Hindlimb muscle (tissue), 1 donor: ENCODE measurements at regions not wholly inside any gene's neighbourhood (a gene's known extent, or its start where the extent isn't known, plus 50 kb on each side); places are given as distances from the start of the nearest gene placed in this dataset.

ENCODE experiments used
- DNase-seq: peaks from one replicate; pipeline ENCODE4 v3.0.0-alpha.2; 2013

DNA sequence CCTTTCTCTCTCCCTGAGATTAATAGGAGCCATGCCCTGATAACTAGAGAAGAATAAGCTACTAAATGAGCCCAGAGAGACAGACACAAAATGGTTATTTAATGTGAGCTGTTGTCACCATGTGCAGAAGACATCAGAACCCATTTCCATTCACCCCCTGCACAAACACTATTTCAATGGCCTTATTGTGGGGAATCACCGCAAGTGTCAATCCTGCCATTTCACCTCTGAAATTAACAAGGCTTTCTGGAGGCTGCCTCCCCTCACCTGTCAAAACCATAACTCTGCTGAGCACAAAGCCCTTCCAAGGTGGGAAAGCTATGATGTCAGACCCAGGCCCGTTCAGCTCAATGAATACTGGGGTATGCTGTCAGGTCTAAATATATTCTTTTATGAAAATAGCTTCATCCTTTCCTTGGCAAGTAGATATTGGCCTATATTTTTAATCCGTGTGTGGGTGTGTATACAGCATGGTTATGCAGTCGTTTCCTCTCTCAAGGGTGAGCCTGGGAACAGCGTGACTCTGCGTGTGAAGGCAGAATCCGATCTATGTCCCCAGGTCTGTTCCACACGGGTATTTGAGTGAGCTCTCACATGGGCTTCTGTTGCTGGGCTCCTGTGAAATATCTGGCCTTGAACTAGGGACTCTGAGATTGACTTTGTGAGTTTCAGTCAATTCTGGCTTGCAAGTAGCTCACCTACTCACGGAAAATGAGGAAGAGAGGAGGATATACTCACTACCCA is 266.3 kb downstream of the FBXW7 start:
- DNase-seq, result no peak

- no peak for DNase-seq
Measured at GRCh38 chr4:152267811-152268210, 268.1 kb downstream of the FBXW7 start.

- no peak for DNase-seq
Measured at GRCh38 chr4:152266831-152267480, 268.9 kb downstream of the FBXW7 start.

GRCh38 chr4:152265149-152265621 is 270.7 kb downstream of the FBXW7 start:
- DNase-seq, result no peak

GRCh38 chr4:152264106-152264505 is 271.8 kb downstream of the FBXW7 start:
- DNase-seq, result no peak

DNA sequence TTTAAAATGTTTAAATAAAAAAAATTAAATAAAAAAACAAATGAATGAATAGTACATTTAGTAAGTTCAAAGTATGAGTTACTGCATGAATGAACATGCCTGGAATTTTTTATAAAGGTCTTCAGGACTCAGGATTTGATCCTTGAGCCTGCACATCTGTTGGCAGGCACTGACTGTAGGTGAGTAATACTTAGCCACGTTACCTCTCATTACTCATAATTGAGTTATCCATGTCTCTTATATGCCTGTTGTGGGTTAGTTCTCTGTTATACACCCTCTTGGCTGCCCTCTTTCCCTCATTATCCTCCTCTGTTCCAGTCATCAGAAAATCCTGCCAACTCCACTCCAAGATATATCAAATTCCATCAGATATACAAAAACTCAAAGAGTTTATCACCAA is 276.0 kb downstream of the FBXW7 start:
- DNase-seq, result no peak

- no peak for DNase-seq
Measured at GRCh38 chr4:152258804-152259708, 276.8 kb downstream of the FBXW7 start.

DNA sequence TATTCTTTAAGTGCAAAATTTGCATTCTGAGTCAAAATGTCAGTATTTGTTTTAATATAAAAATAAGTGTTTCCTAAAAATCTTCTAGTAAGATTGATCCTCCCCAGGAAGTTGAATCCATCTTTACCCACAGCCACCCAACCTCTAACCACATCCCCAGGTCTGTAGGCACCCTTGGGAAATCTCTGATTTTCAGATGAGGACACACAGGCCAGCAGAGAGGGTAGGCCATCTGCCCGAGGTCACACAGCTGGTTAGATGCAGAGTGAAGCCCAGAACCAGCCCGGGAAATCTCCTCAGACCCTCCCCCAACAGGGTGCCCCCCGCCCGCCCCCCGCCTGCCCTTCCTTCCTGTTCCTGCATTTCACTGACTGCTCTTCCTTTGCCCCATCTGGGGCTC is 277.5 kb downstream of the FBXW7 start:
- no peak for DNase-seq

DNA sequence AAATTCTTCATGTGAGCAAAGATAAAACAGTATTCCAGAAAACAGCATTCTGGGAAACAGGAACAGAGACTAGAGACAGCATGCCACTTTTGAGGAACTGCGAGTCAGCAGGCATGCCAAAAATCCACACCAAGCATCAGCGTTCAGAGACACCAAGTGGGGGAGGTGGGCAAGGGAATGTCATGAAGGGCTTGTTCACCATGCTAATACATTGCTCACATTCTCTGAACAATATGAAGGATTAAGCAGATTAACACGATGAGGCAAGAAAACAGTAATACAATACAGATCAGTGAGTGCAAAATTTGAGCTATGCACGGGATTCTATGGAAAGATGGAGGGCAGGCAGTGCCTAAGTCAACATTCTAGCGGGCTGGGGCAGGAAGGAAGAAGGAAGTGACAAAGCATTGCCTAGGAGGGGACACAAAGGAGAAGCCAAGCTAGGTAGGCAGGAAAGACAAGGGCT is 278.3 kb downstream of the FBXW7 start:
- no peak for DNase-seq

DNA sequence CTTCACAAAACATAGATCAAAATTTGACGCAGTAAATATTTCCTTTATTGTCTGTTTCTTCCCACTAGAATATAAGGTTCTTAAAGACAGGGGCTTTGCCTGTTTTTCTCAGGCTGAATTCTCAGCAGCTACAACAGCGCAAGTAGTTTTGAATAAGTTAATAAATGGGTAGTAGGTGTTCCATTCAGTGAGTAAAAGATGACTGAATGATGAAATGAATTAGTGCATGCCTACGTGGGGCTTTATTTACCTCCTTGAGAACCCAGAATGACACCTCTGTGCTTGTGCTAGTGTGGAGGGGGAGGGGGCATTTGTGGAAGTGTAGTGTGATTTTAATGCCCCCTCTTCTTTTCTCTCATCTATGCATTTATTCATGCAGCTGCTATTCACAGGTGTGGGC is 278.9 kb downstream of the FBXW7 start:
- no peak for DNase-seq

DNA sequence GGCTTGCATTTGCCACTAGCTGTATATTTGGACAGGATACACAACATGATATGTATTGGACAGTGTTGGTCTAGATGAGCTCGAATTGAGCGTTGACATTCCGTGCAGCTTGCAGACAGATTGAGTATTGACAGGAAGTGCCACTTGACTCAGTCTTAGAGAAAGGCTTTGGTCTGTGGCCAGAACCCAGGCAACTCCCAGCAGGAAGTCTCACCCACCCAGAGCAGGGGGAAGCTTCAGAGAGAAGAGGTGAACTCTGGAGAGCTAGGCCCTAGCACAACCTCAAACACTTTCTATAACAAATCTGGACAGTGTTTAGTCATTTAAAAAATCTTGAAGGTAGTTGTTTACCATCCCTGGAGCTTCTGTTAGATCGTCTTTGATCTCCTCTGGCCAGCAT is 280.5 kb downstream of the FBXW7 start:
- DNase-seq, result no peak

- DNase-seq, result no peak
Measured at GRCh38 chr4:152248347-152248746, 287.5 kb downstream of the FBXW7 start.

GRCh38 chr4:152247271-152247975 is 288.5 kb downstream of the FBXW7 start:
- no peak for DNase-seq

DNA sequence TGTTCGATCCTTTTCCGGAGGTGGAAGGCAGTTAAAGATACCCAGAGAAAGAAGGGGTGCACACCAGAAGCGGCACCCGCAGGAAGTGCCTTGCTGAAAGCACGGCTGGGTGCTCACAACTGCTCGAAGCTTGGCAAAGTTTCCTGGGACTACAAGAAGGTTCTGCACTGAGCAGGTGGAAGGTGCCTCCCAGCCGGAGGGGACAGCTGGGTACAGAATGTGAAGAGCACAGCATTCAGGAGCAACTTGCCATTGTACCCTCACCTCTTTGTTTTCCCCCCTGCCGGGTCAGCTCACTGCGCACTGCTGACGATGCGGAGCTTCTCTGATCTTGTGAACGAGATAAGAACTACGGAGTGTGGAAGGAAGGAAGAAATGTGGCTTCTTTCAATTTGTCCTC is 289.2 kb downstream of the FBXW7 start:
- DNase-seq, result no peak

DNA sequence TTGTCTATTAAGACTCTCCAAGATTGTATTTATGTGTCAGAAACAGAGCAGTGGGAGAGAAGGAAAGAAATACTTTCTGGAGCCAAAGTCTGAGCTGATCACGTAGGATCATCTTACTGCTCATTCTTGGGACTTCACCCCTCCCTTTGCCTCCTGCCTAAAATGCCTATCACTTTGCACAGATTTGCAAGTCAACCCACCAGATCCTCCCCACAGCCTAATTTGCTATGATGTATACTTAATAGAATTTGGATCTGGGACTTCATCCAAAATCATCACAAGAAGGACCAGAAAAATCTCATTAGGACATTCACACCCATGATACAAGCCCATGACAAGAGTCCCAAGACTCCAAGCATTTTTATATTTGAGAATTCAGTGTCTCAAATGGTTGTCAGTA is 290.2 kb downstream of the FBXW7 start:
- DNase-seq, result no peak

DNA sequence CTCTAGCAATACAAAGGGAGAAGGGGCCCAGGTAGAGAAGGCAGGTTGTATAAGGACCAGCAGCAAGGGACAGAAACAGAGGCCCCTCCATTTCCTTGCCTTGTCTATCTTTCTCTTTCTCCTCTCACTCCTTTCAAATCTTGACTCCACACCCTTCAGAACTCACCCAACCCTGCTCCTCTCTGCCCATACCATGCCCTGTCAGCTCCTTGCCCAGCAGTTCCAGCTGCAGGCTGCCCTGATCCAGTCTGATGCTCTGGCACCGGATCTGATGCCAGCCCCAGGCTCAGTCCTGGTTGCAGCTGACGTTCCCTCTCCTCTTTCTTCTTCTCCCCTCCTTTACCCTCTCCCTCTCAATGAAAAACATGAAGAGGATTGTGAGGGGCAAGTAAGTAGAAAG is 291.2 kb downstream of the FBXW7 start:
- DNase-seq, result no peak

- no peak for DNase-seq
Measured at GRCh38 chr4:152243896-152244595, 291.8 kb downstream of the FBXW7 start.

DNA sequence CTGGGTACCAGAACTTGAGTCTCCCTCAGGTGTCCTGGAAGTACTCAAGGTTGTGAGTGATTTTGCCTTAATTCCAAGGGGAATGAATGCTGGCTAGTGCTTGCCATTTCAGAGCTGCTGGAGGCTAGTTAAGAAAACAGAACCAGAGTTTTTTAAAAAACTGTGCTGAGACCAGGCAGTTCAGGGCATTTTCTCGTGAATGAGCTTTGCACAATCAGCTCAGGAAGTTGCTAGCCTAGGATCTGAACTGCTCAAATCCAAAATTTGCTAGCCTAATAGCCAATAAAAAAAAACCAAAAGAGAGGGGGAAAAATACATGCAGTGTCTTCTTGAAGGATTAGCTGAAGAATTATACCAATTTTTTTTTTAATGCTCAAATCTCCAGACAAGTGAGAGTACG is 292.7 kb downstream of the FBXW7 start:
- no peak for DNase-seq

DNA sequence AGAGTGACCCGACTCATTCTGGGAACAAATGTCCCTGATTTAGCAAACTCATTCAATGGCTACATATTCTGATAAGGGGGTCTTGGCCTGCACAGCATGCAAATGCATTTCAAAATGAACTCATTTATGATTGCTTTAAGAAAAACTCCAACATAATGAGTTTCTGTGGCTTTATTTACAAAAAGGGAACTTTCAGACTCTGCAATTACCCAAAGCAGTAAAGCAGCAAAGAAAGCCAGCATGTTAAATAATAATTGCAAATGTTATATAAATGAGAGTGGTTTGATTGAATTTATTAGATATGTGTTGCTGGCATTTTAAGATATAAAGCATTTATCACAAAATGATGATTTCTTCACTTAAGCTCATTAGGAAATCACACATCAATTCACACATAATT is 295.7 kb downstream of the FBXW7 start:
- DNase-seq, result no peak

DNA sequence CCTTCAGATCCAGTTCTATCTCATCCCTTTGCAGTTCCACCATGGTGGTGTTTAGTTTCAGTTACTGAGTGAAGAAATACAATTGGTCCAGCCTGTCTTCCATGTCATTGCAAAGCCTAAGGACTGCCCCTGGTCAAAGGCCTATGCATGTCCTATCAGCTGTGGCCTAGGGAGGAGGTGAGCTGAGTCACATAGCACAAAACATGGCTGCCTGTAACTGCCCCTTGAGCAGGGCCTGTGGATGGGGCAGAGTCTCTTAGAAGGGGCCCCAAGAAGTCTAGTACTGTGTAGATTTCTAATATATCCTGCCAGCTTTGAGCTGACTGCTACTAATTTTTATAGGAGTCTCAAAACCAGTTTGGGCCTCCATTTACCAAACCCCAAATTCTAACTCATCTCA is 296.7 kb downstream of the FBXW7 start:
- DNase-seq, result no peak

GRCh38 chr4:152236519-152237056 is 299.3 kb downstream of the FBXW7 start:
- no peak for DNase-seq

DNA sequence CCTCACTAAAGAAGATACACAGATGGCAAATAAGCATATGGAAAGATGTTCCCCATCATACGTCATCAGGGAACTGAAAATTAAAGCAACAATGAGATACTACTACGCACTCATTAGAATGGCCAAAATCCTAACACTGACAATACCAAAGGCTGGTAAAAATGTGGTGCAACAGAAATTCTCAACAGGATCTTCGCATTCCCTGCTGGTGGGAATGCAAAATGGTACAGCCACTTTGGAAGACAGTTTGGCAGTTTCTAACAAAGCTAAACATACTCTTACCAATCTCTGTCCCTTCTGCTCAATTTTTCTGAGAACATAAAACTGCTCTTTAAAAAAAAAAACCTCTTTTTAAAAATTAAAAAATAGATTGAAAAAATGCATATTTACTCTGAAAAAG is 300.2 kb downstream of the FBXW7 start:
- no peak for DNase-seq
